DOHH2 (cell line): ENCODE measurements at regions not wholly inside any gene's neighbourhood (a gene's known extent, or its start where the extent isn't known, plus 50 kb on each side); places are given as distances from the start of the nearest gene placed in this dataset.
A peak's percentile ranks its signal among the peaks of the same experiment; 100 is the strongest.

Source experiments
- H3F3A ChIP-seq: fragments of 200-600 bp; sonication (generic), shearing (Covaris generic); 2 replicates; pipeline ENCODE4 v1.6.0; 2016; ENCODE audit warnings: antibody characterized with exemption, mild to moderate bottlenecking; ENCODE audit not compliant: control insufficient read depth, insufficient read depth
- H3K27ac ChIP-seq: fragments of 200-600 bp; sonication (generic); 2 replicates; pipeline ENCODE4 v1.5.1; 2014; ENCODE audit warnings: low read depth, mild to moderate bottlenecking, low read length, moderate library complexity
- H3K27me3 ChIP-seq: fragments of 200-600 bp; sonication (generic); 2 replicates; pipeline ENCODE4 v1.6.1; 2014; ENCODE audit warnings: mild to moderate bottlenecking, low read length, mixed read lengths; ENCODE audit not compliant: control insufficient read depth
- H3K36me3 ChIP-seq: fragments of 200-600 bp; sonication (generic); 2 replicates; pipeline ENCODE4 v1.6.1; 2014; ENCODE audit warnings: mild to moderate bottlenecking, low read length, moderate library complexity, mixed read lengths; ENCODE audit not compliant: control insufficient read depth
- H3K4me1 ChIP-seq: fragments of 200-600 bp; sonication (generic); 2 replicates; pipeline ENCODE4 v1.6.1; 2014; ENCODE audit warnings: mild to moderate bottlenecking, low read length, mixed read lengths; ENCODE audit not compliant: control insufficient read depth
- H3K4me2 ChIP-seq: fragments of 200-600 bp; sonication (generic); 2 replicates; pipeline ENCODE4 v1.6.0; 2014; ENCODE audit warnings: mild to moderate bottlenecking, low read length, moderate library complexity
- H3K4me3 ChIP-seq: fragments of 200-600 bp; sonication (generic); 2 replicates; pipeline ENCODE4 v1.5.1; 2014; ENCODE audit warnings: mild to moderate bottlenecking, low read length, mixed read lengths
- H3K79me2 ChIP-seq: fragments of 200-600 bp; sonication (generic); 2 replicates; pipeline ENCODE4 v1.6.1; 2014; ENCODE audit warnings: mild to moderate bottlenecking, low read length, mixed read lengths; ENCODE audit not compliant: control insufficient read depth
- H3K9me2 ChIP-seq: fragments of 200-600 bp; sonication (generic); replicated peaks from 2 replicates; pipeline ENCODE4 v1.6.1; 2014; ENCODE audit warnings: mild to moderate bottlenecking, low read length, mixed read lengths; ENCODE audit not compliant: control insufficient read depth
- H3K9me3 ChIP-seq: fragments of 200-600 bp; sonication (generic); 2 replicates; pipeline ENCODE4 v1.6.1; 2014; ENCODE audit warnings: antibody characterized with exemption, low read length, mixed read lengths; ENCODE audit not compliant: control insufficient read depth, insufficient read depth
- H4K20me1 ChIP-seq: fragments of 200-600 bp; sonication (generic); 2 replicates; pipeline ENCODE4 v1.6.0; 2014; ENCODE audit warnings: low read depth, mild to moderate bottlenecking, antibody characterized with exemption, low read length, moderate library complexity; ENCODE audit not compliant: control insufficient read depth, insufficient read depth
- CTCF ChIP-seq: fragments of 200-600 bp; sonication (generic); IDR thresholded peaks from one replicate; pipeline ENCODE4 v1.5.1; 2014; ENCODE audit warnings: antibody characterized with exemption, mild to moderate bottlenecking, low read depth, low read length; ENCODE audit not compliant: poor library complexity, severe bottlenecking
- EZH2phosphoT487 ChIP-seq: fragments of 200-600 bp; sonication (generic); IDR thresholded peaks from 2 replicates; pipeline ENCODE4 v1.6.1; 2017; ENCODE audit warnings: borderline replicate concordance, mild to moderate bottlenecking, antibody characterized with exemption, low read length, moderate library complexity, mixed read lengths

DNA sequence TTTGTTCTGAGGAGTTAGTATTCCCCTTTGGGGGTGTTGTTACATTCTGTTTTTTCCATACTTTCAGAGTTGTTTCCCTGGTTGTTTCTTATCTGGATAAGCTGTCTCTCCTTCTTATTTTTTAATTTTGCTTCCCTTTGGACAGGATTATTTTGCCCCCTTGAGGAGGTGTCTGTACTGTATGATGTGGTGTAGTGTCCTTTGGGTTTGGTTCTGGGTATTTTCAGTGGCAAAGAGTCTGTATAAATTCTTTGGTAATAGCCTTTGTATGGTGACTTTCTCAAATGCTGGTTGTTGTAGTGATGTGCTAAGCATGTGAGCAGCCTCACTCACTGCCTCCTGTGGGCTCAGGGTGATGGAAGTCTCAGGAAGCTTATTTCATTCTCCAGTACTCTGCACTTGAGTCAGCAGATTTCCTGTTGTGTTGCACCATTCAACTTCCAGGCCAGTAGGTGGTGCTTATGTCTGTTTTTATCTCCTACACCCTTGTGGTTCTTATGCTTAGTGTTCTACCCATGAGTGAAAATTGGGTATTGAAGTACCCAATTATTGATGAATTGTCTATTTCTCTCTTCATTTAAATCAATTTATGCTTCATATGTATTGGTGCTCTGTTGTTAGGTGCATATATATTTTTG lies 103.3 kb upstream of the PMCH start:
- Histone ChIP-seq H4K20me1 (no peaks in the 10 kb centered on the region), H3K4me1 (no peaks in the 10 kb centered on the region), H3K4me2 (no peak overlapping the region), H3K36me3 (no peaks in the 10 kb centered on the region), H3K27me3 (no peaks in the 10 kb centered on the region), H3K9me3 (no peaks in the 10 kb centered on the region), H3K79me2 (no peaks in the 10 kb centered on the region), H3K9me2 (no peaks in the 10 kb centered on the region), H3K4me3 (no peak overlapping the region), H3F3A (no peaks in the 10 kb centered on the region), H3K27ac (no peak overlapping the region)
- TF ChIP-seq EZH2phosphoT487 (no peak), CTCF (peak; percentile 43)

- no peak overlapping the region for H3K4me3 ChIP-seq
- no peaks in the 10 kb centered on the region for H3K9me2 ChIP-seq
- no peak for TF ChIP-seq CTCF
- H3K9me3 ChIP-seq = no peaks in the 10 kb centered on the region
- H3K27me3 ChIP-seq = no peaks in the 10 kb centered on the region
- H3K4me1 ChIP-seq = no peaks in the 10 kb centered on the region
- H3K79me2 ChIP-seq = no peaks in the 10 kb centered on the region
- H3F3A ChIP-seq = no peaks in the 10 kb centered on the region
- no peak overlapping the region for H3K27ac ChIP-seq
- H4K20me1 ChIP-seq = no peaks in the 10 kb centered on the region
- H3K36me3 ChIP-seq = no peaks in the 10 kb centered on the region
- no peak overlapping the region for H3K4me2 ChIP-seq
Observed at GRCh38 chr12:102299731-102300130, 102.1 kb upstream of the PMCH start.

GRCh38 chr12:102298022-102298421 lies 100.4 kb upstream of the PMCH start:
- no peak overlapping the region for H3K4me2 ChIP-seq
- H3K27ac ChIP-seq = no peak overlapping the region
- H3F3A ChIP-seq = no peaks in the 10 kb centered on the region

More at GRCh38 chr12:102298022-102298421, 100.4 kb upstream of the PMCH start:
- no peak for TF ChIP-seq CTCF
- TF ChIP-seq EZH2phosphoT487 = no peak
- Histone ChIP-seq H3K79me2 (no peaks in the 10 kb centered on the region), H3K4me3 (no peak overlapping the region), H3K4me1 (no peaks in the 10 kb centered on the region), H3K27me3 (no peaks in the 10 kb centered on the region), H3K9me2 (no peaks in the 10 kb centered on the region), H3K9me3 (no peaks in the 10 kb centered on the region), H4K20me1 (no peaks in the 10 kb centered on the region), H3K36me3 (no peaks in the 10 kb centered on the region)
